B cell (primary cell): ENCODE measurements at regions not wholly inside any gene's neighbourhood (a gene's known extent, or its start where the extent isn't known, plus 50 kb on each side); places are given as distances from the start of the nearest gene placed in this dataset.

ENCODE experiments used
- ATAC-seq: fragments of 200-7000 bp; cut with Tn5 transposase; one replicate; pipeline ENCODE4 v1.10.0; 2021; ENCODE audit warnings: low read depth, mild to moderate bottlenecking, moderate number of reproducible peaks, moderate library complexity
- CTCF ChIA-PET: fragments of 350-600 bp; sonication (Branson Sonifier 250); formaldehyde crosslinking; loops from one replicate; lab custom pipeline; 2021; ENCODE audit warnings: antibody characterized with exemption, inconsistent platforms; lab: Charles Lee
- POLR2A ChIA-PET: fragments of 350-600 bp; sonication (Branson Sonifier 250); formaldehyde crosslinking; loops from one replicate; lab custom pipeline; 2021; ENCODE audit warnings: antibody characterized with exemption; lab: Charles Lee
- DNase-seq: peaks from one replicate; pipeline ENCODE4 v3.0.0; 2013
- H2AFZ ChIP-seq: 2 replicates; pipeline ENCODE4 v1.6.1; 2012; ENCODE audit warnings: mild to moderate bottlenecking, low read depth, low read length; ENCODE audit not compliant: insufficient read depth, poor library complexity, severe bottlenecking
- H3K27ac ChIP-seq, 2 donors: 1 replicate in 1 of 2; 2 replicates in 1 of 2; pipeline ENCODE4 v1.5.1; 2012 to 2013; ENCODE audit warnings: low read length in 2 of 2, mild to moderate bottlenecking in 2 of 2, moderate library complexity in 1 of 2
- H3K27me3 ChIP-seq, 4 experiments: fragments of 200-600 bp in 1 of 4; sonication (generic) in 1 of 4; replicated peaks in 1 of 4; 1 replicate in 2 of 4; 2 replicates in 2 of 4; pipeline versions ENCODE4 v1.6.1 to v1.7.0; 2013 to 2016; ENCODE audit warnings: low read length in 3 of 4, mild to moderate bottlenecking in 2 of 4, mixed read lengths in 1 of 4, moderate library complexity in 1 of 4; ENCODE audit not compliant: insufficient read depth in 4 of 4, control insufficient read depth in 3 of 4; ENCODE audit errors: control extremely low read depth in 1 of 4
- H3K36me3 ChIP-seq, 2 experiments: replicated peaks in 1 of 2; 1 replicate in 1 of 2; 2 replicates in 1 of 2; pipeline versions ENCODE4 v1.6.1 to v1.7.1; 2013; ENCODE audit warnings: low read length in 1 of 2; ENCODE audit not compliant: insufficient read depth in 2 of 2, control insufficient read depth in 1 of 2; ENCODE audit errors: control extremely low read depth in 1 of 2, extremely low read depth in 1 of 2
- H3K4me1 ChIP-seq, 2 donors: fragments of 200-600 bp in 1 of 2; sonication (generic) in 1 of 2; 1 replicate in 1 of 2; 2 replicates in 1 of 2; pipeline versions ENCODE4 v1.5.1 to v1.6.1; 2013 to 2017; ENCODE audit warnings: low read length in 2 of 2; ENCODE audit not compliant: control insufficient read depth in 2 of 2, insufficient read depth in 2 of 2
- H3K4me2 ChIP-seq: replicated peaks from 2 replicates; pipeline ENCODE3; 2012; ENCODE audit warnings: mild to moderate bottlenecking, low read depth, low read length; ENCODE audit not compliant: poor library complexity, severe bottlenecking
- H3K4me3 ChIP-seq, 5 experiments: fragments of 200-600 bp in 1 of 5; sonication (generic) in 1 of 5; 1 replicate in 3 of 5; 2 replicates in 2 of 5; pipeline versions ENCODE4 v1.5.1 to v1.7.0; 2011 to 2016; ENCODE audit warnings: low read length in 4 of 5, mild to moderate bottlenecking in 4 of 5, low read depth in 2 of 5, control low read depth in 1 of 5, moderate library complexity in 1 of 5; ENCODE audit not compliant: insufficient read depth in 1 of 5; ENCODE audit errors: control extremely low read depth in 1 of 5, extremely low read depth in 1 of 5
- H3K79me2 ChIP-seq: fragments of 200-600 bp; sonication (generic); one replicate; pipeline ENCODE4 v1.6.0; 2016; ENCODE audit warnings: low read length; ENCODE audit not compliant: control insufficient read depth, insufficient read depth
- H3K9ac ChIP-seq: fragments of 200-600 bp; sonication (generic); 2 replicates; pipeline ENCODE4 v1.6.1; 2017; ENCODE audit warnings: mild to moderate bottlenecking, low read length, moderate library complexity
- H3K9me3 ChIP-seq, 3 donors: one replicate each; pipeline versions ENCODE4 v1.6.1 to v1.7.1; 2013; ENCODE audit warnings: low read length in 2 of 3; ENCODE audit not compliant: control insufficient read depth in 2 of 3, insufficient read depth in 1 of 3; ENCODE audit errors: control extremely low read depth in 1 of 3
- H4K20me1 ChIP-seq: 2 replicates; pipeline ENCODE4 v1.6.0; 2012; ENCODE audit warnings: mild to moderate bottlenecking, low read length; ENCODE audit not compliant: insufficient read depth, control insufficient read depth, poor library complexity, severe bottlenecking
- H3K27ac Mint-ChIP-seq: one replicate; pipeline ENCODE4 v1.8.0; 2021; ENCODE audit warnings: mixed read lengths
- H3K27me3 Mint-ChIP-seq: one replicate; pipeline ENCODE4 v1.8.0; 2021; ENCODE audit warnings: mixed read lengths
- H3K4me1 Mint-ChIP-seq: one replicate; pipeline ENCODE4 v1.8.0; 2021; ENCODE audit warnings: mixed read lengths
- H3K4me3 Mint-ChIP-seq: one replicate; pipeline ENCODE4 v1.8.0; 2021; ENCODE audit warnings: mixed read lengths
- H3K9me3 Mint-ChIP-seq: one replicate; pipeline ENCODE4 v1.8.0; 2022; ENCODE audit warnings: mixed read lengths; ENCODE audit not compliant: insufficient read depth
- EZH2 ChIP-seq: IDR thresholded peaks from 2 replicates; pipeline ENCODE4 v1.6.1; 2012; ENCODE audit warnings: borderline replicate concordance, low read depth, mild to moderate bottlenecking, moderate library complexity, low read length; ENCODE audit not compliant: insufficient read depth, poor library complexity, severe bottlenecking
- WGBS: methylation state at CpG from one replicate; pipeline ENCODE4 v1.1.5; 2013; ENCODE audit warnings: missing lambda C conversion rate; ENCODE audit not compliant: insufficient coverage; 5-methylcytosine and 5-hydroxymethylcytosine counted together
- intact Hi-C: fragments of 100-400 bp; cut with micrococcal nuclease; formaldehyde crosslinking; loops from one replicate; pipeline ENCODE4 v1.10.0; 2022
- TF ChIP-seq, protein P1 (sequence below): fragments of 200-600 bp; IDR thresholded peaks from one replicate; pipeline ENCODE4 v1.8.0; 2022; ENCODE audit warnings: antibody characterized with exemption, mild to moderate bottlenecking

DNA sequence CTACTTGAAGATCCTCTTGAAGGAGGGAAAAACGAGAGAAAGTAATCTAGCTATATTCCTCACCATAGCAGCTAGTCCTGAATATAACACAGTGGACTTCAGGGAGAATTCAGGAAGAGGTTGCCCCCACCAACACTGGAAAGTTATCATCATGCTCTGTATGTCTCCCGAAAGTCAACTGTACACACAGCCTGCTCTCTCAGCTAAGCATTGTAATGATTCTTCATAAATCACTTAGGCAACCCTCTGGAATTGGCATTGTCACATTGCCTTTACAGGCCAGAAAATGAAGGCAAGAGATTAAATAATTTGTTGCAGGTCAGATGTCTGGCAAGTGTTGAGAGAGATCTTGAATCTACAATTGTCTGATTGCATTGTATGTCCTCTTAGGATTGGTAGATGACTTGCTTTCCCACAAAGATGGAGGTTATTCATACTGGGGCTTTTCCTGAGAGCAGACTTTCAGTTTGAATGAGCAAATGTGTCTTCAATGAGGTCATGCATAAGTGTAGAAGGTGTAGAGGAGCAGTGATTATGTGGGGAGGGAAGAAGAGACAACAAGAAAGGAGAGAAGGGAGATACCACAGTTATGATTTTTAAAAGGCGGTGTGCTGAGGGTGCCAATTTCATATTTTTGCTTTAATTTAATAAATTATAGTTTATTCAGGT, 667.2 kb downstream of the DCDC2C start:
- peaks cover 12% of the 10 kb centered on the region for H3K9me3 Mint-ChIP-seq
- Histone ChIP-seq H3K4me1 (no peaks in the 10 kb centered on the region), H3K9me3 (peaks cover 0 to 18% (median 2%) of the 10 kb centered on the region in 3 donors), H3K4me3 (no peak overlapping the region), H3K36me3 (no peaks in the 10 kb centered on the region), H3K79me2 (no peaks in the 10 kb centered on the region), H3K9ac (no peak overlapping the region), H3K27ac (no peak overlapping the region), H3K27me3 (no peaks in the 10 kb centered on the region), H2AFZ (no peak overlapping the region), H4K20me1 (no peaks in the 10 kb centered on the region), H3K4me2 (no peak overlapping the region)
- no peak overlapping the region for H3K4me3 Mint-ChIP-seq
- CTCF ChIA-PET: no interaction called here
- no peak overlapping the region for H3K27ac Mint-ChIP-seq
- DNase-seq (no peak), ATAC-seq (no peak)
- intact Hi-C loops: no loop called here
- TF ChIP-seq EZH2: no peak
- TF ChIP-seq, protein P1, sequence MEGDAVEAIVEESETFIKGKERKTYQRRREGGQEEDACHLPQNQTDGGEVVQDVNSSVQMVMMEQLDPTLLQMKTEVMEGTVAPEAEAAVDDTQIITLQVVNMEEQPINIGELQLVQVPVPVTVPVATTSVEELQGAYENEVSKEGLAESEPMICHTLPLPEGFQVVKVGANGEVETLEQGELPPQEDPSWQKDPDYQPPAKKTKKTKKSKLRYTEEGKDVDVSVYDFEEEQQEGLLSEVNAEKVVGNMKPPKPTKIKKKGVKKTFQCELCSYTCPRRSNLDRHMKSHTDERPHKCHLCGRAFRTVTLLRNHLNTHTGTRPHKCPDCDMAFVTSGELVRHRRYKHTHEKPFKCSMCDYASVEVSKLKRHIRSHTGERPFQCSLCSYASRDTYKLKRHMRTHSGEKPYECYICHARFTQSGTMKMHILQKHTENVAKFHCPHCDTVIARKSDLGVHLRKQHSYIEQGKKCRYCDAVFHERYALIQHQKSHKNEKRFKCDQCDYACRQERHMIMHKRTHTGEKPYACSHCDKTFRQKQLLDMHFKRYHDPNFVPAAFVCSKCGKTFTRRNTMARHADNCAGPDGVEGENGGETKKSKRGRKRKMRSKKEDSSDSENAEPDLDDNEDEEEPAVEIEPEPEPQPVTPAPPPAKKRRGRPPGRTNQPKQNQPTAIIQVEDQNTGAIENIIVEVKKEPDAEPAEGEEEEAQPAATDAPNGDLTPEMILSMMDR: no peak
- no CpG with 5 or more reads among the region's 3 CpGs for WGBS
- POLR2A ChIA-PET: no interaction called here
- H3K4me1 Mint-ChIP-seq: no peaks in the 10 kb centered on the region
- H3K27me3 Mint-ChIP-seq: no peaks in the 10 kb centered on the region

DNA sequence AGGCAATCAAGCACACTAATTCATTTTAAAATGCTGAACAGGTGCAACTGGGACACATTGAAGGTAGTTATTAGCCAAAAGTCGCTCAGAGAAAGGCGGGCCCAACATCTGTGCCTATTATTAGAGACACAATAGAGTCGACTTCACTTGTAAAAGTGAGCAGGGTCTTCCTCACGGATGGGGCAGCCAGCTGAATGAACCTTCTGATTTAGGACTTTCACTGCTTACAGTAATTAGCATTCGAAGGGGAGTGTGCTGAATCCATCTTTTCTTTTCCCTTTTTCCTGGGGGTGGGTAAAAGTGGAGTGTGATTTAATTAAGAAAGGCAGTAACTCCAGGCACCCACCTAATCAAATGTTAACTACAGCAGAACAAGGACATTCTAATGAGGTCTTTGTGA, 677.7 kb downstream of the DCDC2C start:
- H3K9me3 ChIP-seq: peaks cover 0 to 8% (median 0%) of the 10 kb centered on the region in 3 donors
- H3K9ac ChIP-seq: no peak overlapping the region
- Mint-ChIP-seq H3K27me3 (no peaks in the 10 kb centered on the region), H3K4me1 (no peaks in the 10 kb centered on the region), H3K4me3 (no peak overlapping the region), H3K27ac (no peak overlapping the region), H3K9me3 (peaks cover 12% of the 10 kb centered on the region)
- no peaks in the 10 kb centered on the region for H3K4me1 ChIP-seq
- ATAC-seq (no peak), DNase-seq (no peak)
- no peak overlapping the region for H2AFZ ChIP-seq
- TF ChIP-seq EZH2: no peak
- TF ChIP-seq, protein P1: no peak
- ChIA-PET POLR2A (no interaction called here), CTCF (no interaction called here)
- H3K27ac ChIP-seq: no peak overlapping the region
- H3K4me3 ChIP-seq: no peak overlapping the region
- WGBS: 38% methylated on average over 3 of the region's 5 CpGs
- no peaks in the 10 kb centered on the region for H3K36me3 ChIP-seq
- intact Hi-C loops: no loop called here
- H4K20me1 ChIP-seq: no peaks in the 10 kb centered on the region
- H3K27me3 ChIP-seq: no peaks in the 10 kb centered on the region
- H3K79me2 ChIP-seq: no peaks in the 10 kb centered on the region
- H3K4me2 ChIP-seq: no peak overlapping the region
